MCF 10A (cell line): ENCODE measurements at regions not wholly inside any gene's neighbourhood (a gene's known extent, or its start where the extent isn't known, plus 50 kb on each side); places are given as distances from the start of the nearest gene placed in this dataset.

Experiments used
- BruUV-seq: library from RNA; stranded (reverse); fragments of 400-500 nt; replicated peaks from 2 replicates; lab custom pipeline; 2021; lab: Mats Ljungman, UMichigan
- CTCF ChIA-PET: fragments of 300-600 bp; sonication (Branson Sonifier 250); formaldehyde crosslinking; extraction: SDS; loops from one replicate; lab custom pipeline; 2021; ENCODE audit warnings: antibody characterized with exemption, inconsistent platforms; lab: Yijun Ruan, JAX
- POLR2A ChIA-PET: fragments of 300-600, 350-650 bp; sonication (Branson Sonifier 250); formaldehyde crosslinking; extraction: SDS; loops from one replicate; lab custom pipeline; 2020; ENCODE audit warnings: antibody characterized with exemption, inconsistent platforms; lab: Yijun Ruan, JAX
- DNase-seq: peaks from one replicate; pipeline ENCODE4 v3.0.0-alpha.2; 2018; ENCODE audit not compliant: unreplicated experiment
- H3K27ac Mint-ChIP-seq: one replicate; pipeline ENCODE4 v1.8.0; 2022; ENCODE audit warnings: mild to moderate bottlenecking, low read depth, mixed read lengths; ENCODE audit not compliant: unreplicated experiment
- H3K27me3 Mint-ChIP-seq: one replicate; pipeline ENCODE4 v1.8.0; 2022; ENCODE audit warnings: mixed read lengths; ENCODE audit not compliant: insufficient read depth, unreplicated experiment
- H3K36me3 Mint-ChIP-seq: one replicate; pipeline ENCODE4 v1.8.0; 2022; ENCODE audit warnings: mild to moderate bottlenecking, moderate library complexity, mixed read lengths; ENCODE audit not compliant: insufficient read depth, unreplicated experiment
- H3K4me1 Mint-ChIP-seq: one replicate; pipeline ENCODE4 v1.8.0; 2022; ENCODE audit warnings: mixed read lengths; ENCODE audit not compliant: insufficient read depth, unreplicated experiment
- H3K4me3 Mint-ChIP-seq: one replicate; pipeline ENCODE4 v1.8.0; 2022; ENCODE audit warnings: mild to moderate bottlenecking, moderate library complexity, mixed read lengths; ENCODE audit not compliant: unreplicated experiment
- H3K9me3 Mint-ChIP-seq: one replicate; pipeline ENCODE4 v1.8.0; 2022; ENCODE audit warnings: mixed read lengths; ENCODE audit not compliant: unreplicated experiment
- intact Hi-C: fragments of 100-400 bp; cut with micrococcal nuclease; formaldehyde crosslinking; loops from 2 replicates; pipeline ENCODE4 v1.14.1; 2022
- TF ChIP-seq, protein P1 (sequence below): fragments of 200-600 bp; IDR thresholded peaks from one replicate; pipeline ENCODE4 v1.8.0; 2022; ENCODE audit warnings: antibody characterized with exemption, mild to moderate bottlenecking; ENCODE audit not compliant: unreplicated experiment

DNA sequence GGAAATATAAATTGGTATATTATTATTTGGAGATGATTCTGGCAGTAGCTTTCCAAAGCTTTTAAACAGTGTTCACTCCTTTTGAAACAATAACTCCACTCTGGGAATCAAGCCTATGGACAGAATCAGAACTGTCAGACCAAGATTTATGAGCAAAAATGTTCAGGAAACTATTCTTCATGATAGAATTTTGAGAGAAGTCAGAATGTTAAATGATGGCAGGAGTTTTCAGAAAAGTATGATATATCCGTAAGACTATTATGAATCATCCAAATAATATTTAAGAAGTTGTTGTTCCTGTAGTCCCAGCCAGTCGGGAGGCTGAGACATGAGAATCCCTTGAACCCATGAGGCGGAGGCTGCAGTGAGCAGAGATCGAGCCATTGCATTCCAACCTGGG, 50.5 kb upstream of the ADGRG2 start:
- TF ChIP-seq, protein P1, sequence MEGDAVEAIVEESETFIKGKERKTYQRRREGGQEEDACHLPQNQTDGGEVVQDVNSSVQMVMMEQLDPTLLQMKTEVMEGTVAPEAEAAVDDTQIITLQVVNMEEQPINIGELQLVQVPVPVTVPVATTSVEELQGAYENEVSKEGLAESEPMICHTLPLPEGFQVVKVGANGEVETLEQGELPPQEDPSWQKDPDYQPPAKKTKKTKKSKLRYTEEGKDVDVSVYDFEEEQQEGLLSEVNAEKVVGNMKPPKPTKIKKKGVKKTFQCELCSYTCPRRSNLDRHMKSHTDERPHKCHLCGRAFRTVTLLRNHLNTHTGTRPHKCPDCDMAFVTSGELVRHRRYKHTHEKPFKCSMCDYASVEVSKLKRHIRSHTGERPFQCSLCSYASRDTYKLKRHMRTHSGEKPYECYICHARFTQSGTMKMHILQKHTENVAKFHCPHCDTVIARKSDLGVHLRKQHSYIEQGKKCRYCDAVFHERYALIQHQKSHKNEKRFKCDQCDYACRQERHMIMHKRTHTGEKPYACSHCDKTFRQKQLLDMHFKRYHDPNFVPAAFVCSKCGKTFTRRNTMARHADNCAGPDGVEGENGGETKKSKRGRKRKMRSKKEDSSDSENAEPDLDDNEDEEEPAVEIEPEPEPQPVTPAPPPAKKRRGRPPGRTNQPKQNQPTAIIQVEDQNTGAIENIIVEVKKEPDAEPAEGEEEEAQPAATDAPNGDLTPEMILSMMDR = no peak
- intact Hi-C loops = no loop called here
- no peak overlapping the region for H3K4me3 Mint-ChIP-seq
- ChIA-PET CTCF (no interaction called here), POLR2A (no interaction called here)
- H3K36me3 Mint-ChIP-seq = no peaks in the 10 kb centered on the region
- no peak for DNase-seq
- H3K9me3 Mint-ChIP-seq = peaks cover 14% of the 10 kb centered on the region
- no peak overlapping the region for H3K27ac Mint-ChIP-seq
- H3K27me3 Mint-ChIP-seq = no peaks in the 10 kb centered on the region
- peaks cover 16% of the 10 kb centered on the region for H3K4me1 Mint-ChIP-seq
- BruUV-seq = no TSS peak

DNA sequence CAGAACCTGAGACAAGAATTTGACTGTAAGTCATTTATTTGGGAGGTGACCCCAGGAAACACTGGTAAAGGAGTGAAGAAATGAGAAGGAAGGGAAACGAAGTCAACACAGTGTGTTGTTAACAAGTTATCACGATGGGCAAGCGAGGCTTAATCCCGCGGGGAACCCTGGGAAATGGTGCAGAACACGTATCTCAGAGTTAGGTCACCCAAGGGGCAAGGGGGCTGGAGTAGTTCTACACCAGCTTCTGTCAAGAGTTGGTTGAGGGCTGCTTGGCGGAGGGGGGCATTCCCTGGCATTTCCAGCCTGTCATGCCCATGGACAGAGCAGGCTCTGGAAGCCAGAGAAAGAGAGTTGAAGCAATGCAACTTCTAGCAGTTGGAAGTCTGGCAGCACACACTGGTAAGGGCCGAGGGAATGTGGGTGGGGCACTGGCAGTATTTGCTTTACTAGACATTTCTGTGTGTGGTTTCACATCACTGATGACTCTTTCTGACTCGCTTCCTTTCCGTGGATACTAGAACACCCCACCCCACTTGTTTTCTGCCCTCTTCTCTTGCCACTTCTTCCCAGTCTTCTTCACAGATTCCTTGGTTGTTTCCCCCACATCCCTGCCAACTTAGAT, 52.2 kb upstream of the ADGRG2 start:
- CTCF ChIA-PET = interaction anchor here (0.6 kb wide), 1 partner anchor 304 kb away, joined by 3 read pairs; no protein-coding TSS in a partner anchor

DNA sequence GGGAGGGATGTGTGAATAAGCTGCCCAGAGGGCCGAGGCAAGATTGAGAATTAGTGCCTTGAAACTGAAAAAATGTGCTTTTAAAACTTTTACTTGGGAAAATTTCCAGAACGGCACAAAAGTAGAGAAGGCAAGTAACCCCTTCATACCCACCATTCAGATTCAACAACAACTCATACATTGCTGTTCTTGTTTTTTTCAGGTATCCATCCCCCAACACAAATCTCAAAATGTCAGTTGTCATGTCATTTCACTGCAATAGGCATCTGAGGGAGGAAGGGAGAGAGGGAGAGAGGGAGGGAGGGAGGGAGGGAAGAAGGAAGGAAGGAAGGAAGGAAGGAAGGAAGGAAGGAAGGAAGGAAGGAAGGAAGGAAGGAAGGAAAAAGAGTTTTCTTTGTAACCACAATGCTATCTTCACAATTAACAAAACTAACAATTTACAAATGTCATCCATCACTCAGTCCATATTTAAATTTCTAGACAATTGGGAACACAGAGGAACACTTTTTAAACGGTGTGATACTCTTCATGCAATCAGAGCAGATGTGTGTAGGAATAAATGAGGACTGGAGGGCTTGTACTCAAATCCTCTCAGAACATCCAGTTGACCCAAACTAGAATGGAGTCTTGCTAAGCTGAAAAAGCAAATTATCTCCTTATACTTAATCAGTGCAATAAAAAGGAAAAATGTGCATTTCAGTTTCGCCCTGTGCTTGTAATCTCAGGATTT, 54.8 kb upstream of the ADGRG2 start:
- H3K4me1 Mint-ChIP-seq = peaks cover 16% of the 10 kb centered on the region
- CTCF ChIA-PET = interaction anchor here (0.7 kb wide), 1 partner anchor 156 kb away, joined by 3 read pairs; no protein-coding TSS in a partner anchor

More for the DNA sequence above, 52.2 kb upstream of the ADGRG2 start:
- Mint-ChIP-seq H3K27ac (peak overlapping the region; percentile 82), H3K27me3 (no peaks in the 10 kb centered on the region), H3K36me3 (no peaks in the 10 kb centered on the region), H3K4me3 (no peak overlapping the region), H3K9me3 (peaks cover 7% of the 10 kb centered on the region), H3K4me1 (peaks cover 16% of the 10 kb centered on the region)
- BruUV-seq = no TSS peak
- TF ChIP-seq, protein P1 = no peak
- POLR2A ChIA-PET = no interaction called here
- DNase-seq = peak; percentile 48
- intact Hi-C loops = no loop called here

DNA sequence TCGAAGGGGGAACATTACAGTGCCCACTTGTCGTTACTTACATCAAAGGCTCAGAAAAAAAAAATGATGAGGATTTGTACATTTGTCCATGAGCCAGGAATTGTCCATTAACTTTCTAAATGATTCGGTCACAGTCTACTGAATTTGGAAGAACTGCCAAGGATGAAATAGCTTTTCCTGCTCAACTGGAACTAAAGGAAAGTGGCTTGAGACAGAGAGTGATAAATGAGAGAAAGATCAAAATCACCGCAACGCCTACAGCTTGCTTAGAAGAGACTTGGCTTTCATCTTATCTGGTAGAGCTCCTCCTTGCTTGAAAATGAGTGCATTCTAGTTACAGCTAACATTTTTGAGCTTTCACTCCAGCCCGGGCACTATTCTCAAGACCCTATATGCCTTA, 55.5 kb upstream of the ADGRG2 start:
- TF ChIP-seq, protein P1 = no peak
- no peak for DNase-seq
- intact Hi-C loops = no loop called here
- Mint-ChIP-seq H3K4me1 (peaks cover 16% of the 10 kb centered on the region), H3K9me3 (peaks cover 15% of the 10 kb centered on the region), H3K4me3 (no peak overlapping the region), H3K27me3 (no peaks in the 10 kb centered on the region), H3K36me3 (no peaks in the 10 kb centered on the region), H3K27ac (no peak overlapping the region)
- no TSS peak for BruUV-seq
- CTCF ChIA-PET = interaction anchor here (0.5 to 0.7 kb wide), 2 partner anchors 175 to 1187 kb away, joined by 3 read pairs; no protein-coding TSS in a partner anchor
- POLR2A ChIA-PET = no interaction called here

More for the DNA sequence above, 54.8 kb upstream of the ADGRG2 start:
- Mint-ChIP-seq H3K36me3 (no peaks in the 10 kb centered on the region), H3K27ac (no peak overlapping the region), H3K4me3 (no peak overlapping the region), H3K9me3 (peaks cover 15% of the 10 kb centered on the region), H3K27me3 (no peaks in the 10 kb centered on the region)
- intact Hi-C loops = no loop called here
- no peak for DNase-seq
- TF ChIP-seq, protein P1 = no peak
- no TSS peak for BruUV-seq
- POLR2A ChIA-PET = no interaction called here
